Upper lobe of left lung (tissue), 6 donors: ENCODE measurements at regions not wholly inside any gene's neighbourhood (a gene's known extent, or its start where the extent isn't known, plus 50 kb on each side); places are given as distances from the start of the nearest gene placed in this dataset.

Source experiments
- ATAC-seq, 2 donors: fragments of 200-7000 bp; cut with Tn5 transposase; one replicate each; pipeline ENCODE4 v1.9.1; 2022; ENCODE audit warnings: mild to moderate bottlenecking in 2 of 2, moderate library complexity in 2 of 2; ENCODE audit not compliant: low FRiP score in 2 of 2
- DNase-seq, 2 donors: peaks; one replicate each; pipeline ENCODE4 v3.0.0-alpha.2; 2019 to 2020
- H3K27ac ChIP-seq, 4 donors: fragments of 200-600 bp; sonication (generic); one replicate each; pipeline ENCODE4 v1.5.1; 2016 to 2019
- H3K27me3 ChIP-seq, 4 donors: fragments of 200-600 bp; sonication (generic); one replicate each; pipeline ENCODE4 v1.5.1; 2017 to 2019
- H3K36me3 ChIP-seq, 4 donors: fragments of 200-600 bp; sonication (generic); one replicate each; pipeline ENCODE4 v1.5.1; 2016 to 2019
- H3K4me1 ChIP-seq, 4 donors: fragments of 200-600 bp; sonication (generic); one replicate each; pipeline ENCODE4 v1.5.1; 2018 to 2019
- H3K4me3 ChIP-seq, 4 donors: fragments of 200-600 bp; sonication (generic); one replicate each; pipeline ENCODE4 v1.5.1; 2017 to 2019; ENCODE audit warnings: mild to moderate bottlenecking in 2 of 4, moderate library complexity in 1 of 4
- H3K9me3 ChIP-seq, 4 donors: fragments of 200-600 bp; sonication (generic); one replicate each; pipeline ENCODE4 v1.5.1; 2018 to 2019
- CTCF ChIP-seq, 6 experiments: fragments of 450-650 bp in 4 of 6; fragments of 200-600 bp in 2 of 6; sonication (generic) in 2 of 6; IDR thresholded peaks; one replicate each; pipeline ENCODE4 v1.5.1; 2016 to 2019; ENCODE audit warnings: antibody characterized with exemption in 6 of 6
- EP300 ChIP-seq, 4 donors: sonication (generic); formaldehyde crosslinking; IDR thresholded peaks; one replicate each; pipeline ENCODE4 v1.5.1; 2017; ENCODE audit warnings: antibody characterized with exemption in 4 of 4, control low read depth in 2 of 4
- POLR2A ChIP-seq, 4 donors: fragments of 450-650 bp; IDR thresholded peaks; one replicate each; pipeline ENCODE4 v1.5.1; 2016 to 2017; ENCODE audit warnings: antibody characterized with exemption in 4 of 4, mild to moderate bottlenecking in 2 of 4
- POLR2AphosphoS5 ChIP-seq, 2 donors: sonication (generic); formaldehyde crosslinking; IDR thresholded peaks; one replicate each; pipeline ENCODE4 v1.5.1; 2017; ENCODE audit warnings: antibody characterized with exemption in 2 of 2
- WGBS, 2 donors: methylation state at CpG; one replicate each; pipeline ENCODE4 v1.1.5; 2017 to 2018; 5-methylcytosine and 5-hydroxymethylcytosine counted together
- donor health status: DM: no; HTN: no; CAD: no; lungs with moderate emphysema.
- donor health status: DM: no; HTN: yes; CAD: no; lungs with severe emphysema.

- Histone ChIP-seq H3K9me3 (no peaks in the 10 kb centered on the region), H3K27ac (no peak overlapping the region), H3K36me3 (no peaks in the 10 kb centered on the region), H3K4me1 (no peaks in the 10 kb centered on the region), H3K4me3 (no peak overlapping the region), H3K27me3 (no peaks in the 10 kb centered on the region)
- WGBS, 2 donors: 83 to 84% methylated on average over 3 of the region's 3 CpGs
- TF ChIP-seq CTCF (IDR thresholded peaks at IDR 0.05) (no peak), EP300 (IDR thresholded peaks at IDR 0.05) (no peak), POLR2A (IDR thresholded peaks at IDR 0.05) (no peak), POLR2AphosphoS5 (IDR thresholded peaks at IDR 0.05) (no peak)
- no peak for DNase-seq
- no peak for ATAC-seq
Measured at GRCh38 chrX:124836786-124837185, 482.9 kb upstream of the TEX13C start.

DNA sequence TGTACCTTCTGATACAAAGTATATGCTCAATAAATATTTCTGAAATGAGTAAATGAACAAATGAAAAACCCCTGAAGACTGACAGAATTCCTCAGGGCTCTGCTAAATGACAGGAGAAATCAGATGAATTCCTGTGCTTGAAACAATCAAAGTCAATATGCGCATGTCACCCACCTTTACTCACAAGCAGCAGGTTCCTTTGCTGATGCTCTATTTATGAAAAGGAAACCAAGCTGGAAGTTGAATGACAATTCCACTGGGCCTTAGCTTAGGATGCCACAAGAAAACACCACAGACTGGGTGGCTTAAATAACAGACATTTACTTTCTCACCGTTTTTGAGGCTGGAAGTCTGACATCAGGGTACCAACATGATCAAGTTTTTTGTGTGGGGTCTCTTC lies 477.5 kb upstream of the TEX13C start:
- TF ChIP-seq POLR2A (IDR thresholded peaks at IDR 0.05): no peak
- TF ChIP-seq EP300 (IDR thresholded peaks at IDR 0.05): no peak
- no peak for TF ChIP-seq CTCF (IDR thresholded peaks at IDR 0.05)
- TF ChIP-seq POLR2AphosphoS5 (IDR thresholded peaks at IDR 0.05): no peak

DNA sequence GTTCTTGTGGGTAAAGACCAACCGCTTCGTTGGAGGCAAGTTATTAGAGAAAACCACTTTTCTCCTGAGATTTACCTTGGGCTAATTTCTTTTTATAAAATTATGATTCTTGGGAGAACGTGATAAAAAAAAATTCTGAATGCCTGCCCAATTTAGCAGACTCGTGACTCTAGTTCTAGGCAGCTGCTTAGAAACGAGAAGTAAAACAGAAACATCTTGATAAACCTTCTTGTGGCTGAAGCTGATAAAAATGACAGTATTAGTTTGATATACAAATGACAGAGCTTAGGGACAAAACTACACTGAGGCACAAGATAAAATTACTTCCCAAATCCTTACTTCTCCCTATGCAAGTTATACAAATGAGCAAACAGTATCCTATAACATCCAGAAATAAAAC lies 458.9 kb upstream of the TEX13C start:
- no peaks in the 10 kb centered on the region for H3K9me3 ChIP-seq
- no peaks in the 10 kb centered on the region for H3K27me3 ChIP-seq
- TF ChIP-seq POLR2AphosphoS5 (IDR thresholded peaks at IDR 0.05) (no peak), CTCF (IDR thresholded peaks at IDR 0.05) (no peak), EP300 (IDR thresholded peaks at IDR 0.05) (no peak), POLR2A (IDR thresholded peaks at IDR 0.05) (no peak)
- no peak overlapping the region for H3K27ac ChIP-seq
- ATAC-seq: no peak
- WGBS, 2 donors: 43 to 48% methylated on average over 5 of the region's 5 CpGs
- H3K4me1 ChIP-seq: no peaks in the 10 kb centered on the region
- no peak for DNase-seq
- H3K36me3 ChIP-seq: no peaks in the 10 kb centered on the region
- no peak overlapping the region for H3K4me3 ChIP-seq

More for the DNA sequence above, 477.5 kb upstream of the TEX13C start:
- no peak overlapping the region for H3K4me3 ChIP-seq
- DNase-seq (no peak), ATAC-seq (no peak)
- H3K27ac ChIP-seq: no peak overlapping the region
- WGBS, 2 donors: 56 to 67% methylated on average over 2 of the region's 2 CpGs
- H3K36me3 ChIP-seq: no peaks in the 10 kb centered on the region
- H3K4me1 ChIP-seq: no peaks in the 10 kb centered on the region
- H3K27me3 ChIP-seq: no peaks in the 10 kb centered on the region
- H3K9me3 ChIP-seq: no peaks in the 10 kb centered on the region

GRCh38 chrX:124862301-124862700 lies 457.4 kb upstream of the TEX13C start:
- ATAC-seq: no peak
- Histone ChIP-seq H3K9me3 (no peaks in the 10 kb centered on the region), H3K4me1 (no peaks in the 10 kb centered on the region), H3K4me3 (no peak overlapping the region), H3K27me3 (no peaks in the 10 kb centered on the region), H3K36me3 (no peaks in the 10 kb centered on the region), H3K27ac (no peak overlapping the region)
- no peak for TF ChIP-seq EP300 (IDR thresholded peaks at IDR 0.05)
- TF ChIP-seq CTCF (IDR thresholded peaks at IDR 0.05): no peak
- TF ChIP-seq POLR2A (IDR thresholded peaks at IDR 0.05): no peak
- no peak for TF ChIP-seq POLR2AphosphoS5 (IDR thresholded peaks at IDR 0.05)
- 72 to 84% methylated on average over 4 of the region's 4 CpGs for WGBS, 2 donors
- DNase-seq: no peak

- no peak for ATAC-seq
- WGBS, 2 donors: 66 to 81% methylated on average over 4 to 5 of the region's 5 CpGs
- TF ChIP-seq POLR2AphosphoS5 (IDR thresholded peaks at IDR 0.05): no peak
- TF ChIP-seq EP300 (IDR thresholded peaks at IDR 0.05): no peak
- no peak for TF ChIP-seq CTCF (IDR thresholded peaks at IDR 0.05)
- no peak for TF ChIP-seq POLR2A (IDR thresholded peaks at IDR 0.05)
Measured at GRCh38 chrX:124863303-124863702, 456.4 kb upstream of the TEX13C start.

More at GRCh38 chrX:124863303-124863702, 456.4 kb upstream of the TEX13C start:
- Histone ChIP-seq H3K27me3 (no peaks in the 10 kb centered on the region), H3K4me1 (no peaks in the 10 kb centered on the region), H3K27ac (no peak overlapping the region), H3K9me3 (peaks cover 0 to 6% (median 0%) of the 10 kb centered on the region in 4 donors), H3K4me3 (no peak overlapping the region), H3K36me3 (no peaks in the 10 kb centered on the region)
- no peak for DNase-seq
